ENCODE measurements at regions not wholly inside any gene's neighbourhood (a gene's known extent, or its start where the extent isn't known, plus 50 kb on each side); places are given as distances from the start of the nearest gene placed in this dataset.
"Not testable (repeated sequence)": the region's sequence is repeated elsewhere in the genome, so short reads cannot be mapped to it uniquely, and the experiment has no call there.

DNA sequence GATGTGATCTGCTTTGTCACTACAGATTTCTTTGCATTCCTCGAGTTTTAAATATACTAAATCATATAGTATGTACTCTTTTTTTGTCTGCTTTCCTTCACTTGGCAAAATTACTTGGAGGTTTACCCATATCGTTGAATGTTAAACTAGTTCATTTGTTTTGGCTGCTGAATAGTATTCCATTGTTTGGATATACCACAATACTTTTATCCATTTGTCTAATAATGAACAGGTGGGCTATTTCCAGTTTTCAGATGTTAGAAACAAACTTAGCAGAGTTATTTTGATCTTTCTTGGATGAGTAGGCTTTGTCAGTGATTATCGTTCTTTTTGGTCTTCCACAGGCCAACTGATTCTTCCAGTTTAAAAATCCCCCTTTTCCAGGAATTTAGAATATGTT lies 154.0 kb upstream of the TGFBR2 start:
- no peak for DNase-seq

DNA sequence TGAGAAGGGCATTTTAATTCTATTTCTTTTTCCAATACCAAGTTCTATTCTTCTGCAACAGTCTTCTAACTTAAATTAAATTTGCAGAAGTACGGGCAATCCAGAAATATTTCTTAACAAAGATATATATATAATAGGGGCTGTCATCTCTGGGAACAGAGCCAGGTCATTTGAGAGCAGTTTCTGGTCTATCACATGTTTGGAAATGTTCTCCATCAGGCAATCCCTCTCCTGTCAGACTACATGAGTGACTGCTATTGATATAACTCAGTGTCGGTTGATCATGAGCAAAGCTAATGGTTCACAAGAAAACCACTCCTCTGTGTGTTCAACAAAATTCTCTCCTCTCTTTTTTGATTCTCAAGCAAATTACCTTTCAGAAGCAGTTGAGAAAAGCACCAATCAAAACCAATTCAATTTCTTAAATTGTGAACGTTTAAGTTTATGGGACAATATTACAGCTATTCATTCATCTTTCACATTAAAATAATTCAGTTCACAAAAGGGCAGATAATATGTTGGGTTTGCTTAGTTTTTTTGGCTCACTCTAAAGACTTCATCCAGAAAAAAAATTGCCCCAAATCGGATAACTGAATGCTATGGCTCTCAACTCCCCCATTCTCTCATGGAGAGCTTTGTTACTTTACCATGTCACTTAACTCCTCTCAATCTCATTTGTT lies 152.9 kb upstream of the TGFBR2 start:
- DNase-seq: no peak

DNA sequence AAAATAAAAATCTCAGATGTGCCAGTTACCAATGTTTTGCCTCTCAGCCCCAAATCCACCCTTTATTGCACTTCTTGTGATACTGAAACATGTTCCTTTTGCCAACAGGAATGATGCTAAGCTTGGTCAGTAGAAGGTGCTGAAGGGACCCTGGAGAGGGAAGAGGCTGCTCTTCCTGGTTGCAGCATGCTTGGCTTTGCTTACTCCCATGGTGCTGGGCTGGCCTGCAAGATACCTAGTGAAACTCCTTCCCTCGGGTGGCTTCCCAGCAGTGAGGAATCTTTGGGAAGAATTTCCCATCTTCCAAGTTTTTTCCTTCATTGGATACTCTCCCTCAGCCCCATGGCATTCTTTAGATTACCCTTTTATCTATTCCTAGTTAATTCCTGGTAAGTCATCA lies 151.8 kb upstream of the TGFBR2 start:
- DNase-seq: no peak

DNA sequence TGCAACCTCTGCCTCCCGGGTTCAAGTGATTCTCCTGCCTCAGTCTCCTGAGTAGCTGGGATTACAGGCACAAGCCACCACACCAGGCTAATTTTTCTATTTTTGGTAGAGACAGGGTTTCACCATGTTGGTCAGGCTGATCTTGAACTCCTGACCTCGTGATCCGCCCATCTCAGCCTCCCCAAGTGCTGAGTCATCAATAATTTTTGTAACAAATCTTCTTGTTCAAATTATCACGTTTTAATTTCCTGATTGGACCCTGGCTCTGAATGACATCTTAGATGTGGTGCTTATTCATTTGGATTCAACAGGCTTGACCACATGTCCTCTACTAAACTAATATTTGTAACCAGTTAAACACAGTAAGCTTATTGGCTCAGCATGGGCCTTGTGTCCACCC lies 151.3 kb upstream of the TGFBR2 start:
- not testable (repeated sequence) for DNase-seq

DNA sequence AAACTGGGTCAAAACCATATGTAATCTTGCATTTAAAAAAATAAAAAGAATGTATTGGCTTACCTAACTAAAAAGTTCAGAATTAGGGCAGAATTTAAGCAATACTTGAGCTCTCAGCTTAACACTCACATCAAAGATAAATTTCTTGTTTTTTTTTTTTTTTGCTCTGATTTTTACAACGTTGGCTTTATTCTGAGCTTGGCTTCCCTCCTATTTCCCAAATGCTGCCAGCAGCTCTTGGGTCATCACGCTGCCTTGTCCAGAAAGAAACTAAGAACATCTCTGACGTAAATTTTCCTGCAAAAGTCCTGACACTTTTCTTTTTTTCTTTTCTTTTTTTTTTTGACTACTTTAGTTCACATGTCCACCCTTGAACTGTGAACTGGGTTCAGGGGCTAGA lies 150.6 kb upstream of the TGFBR2 start:
- no peak for DNase-seq

DNA sequence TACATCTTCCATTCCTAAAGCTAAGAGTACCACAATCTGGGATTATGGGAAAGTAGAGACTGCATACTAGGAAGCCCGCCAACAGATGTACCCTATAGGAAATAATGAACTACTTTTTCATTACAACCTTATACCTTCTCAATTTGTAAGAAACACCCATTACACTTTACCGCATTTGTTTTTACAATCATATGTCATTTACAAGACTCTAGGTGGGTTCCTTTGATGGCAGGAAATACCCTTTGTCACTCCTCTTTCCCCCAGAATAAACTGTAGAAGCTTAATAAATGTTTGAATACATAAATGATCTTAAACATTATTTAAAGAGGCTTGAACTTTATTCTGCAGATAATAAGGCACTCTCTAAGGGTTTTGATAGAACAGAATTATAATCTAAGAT lies 150.1 kb upstream of the TGFBR2 start:
- no peak for DNase-seq

DNA sequence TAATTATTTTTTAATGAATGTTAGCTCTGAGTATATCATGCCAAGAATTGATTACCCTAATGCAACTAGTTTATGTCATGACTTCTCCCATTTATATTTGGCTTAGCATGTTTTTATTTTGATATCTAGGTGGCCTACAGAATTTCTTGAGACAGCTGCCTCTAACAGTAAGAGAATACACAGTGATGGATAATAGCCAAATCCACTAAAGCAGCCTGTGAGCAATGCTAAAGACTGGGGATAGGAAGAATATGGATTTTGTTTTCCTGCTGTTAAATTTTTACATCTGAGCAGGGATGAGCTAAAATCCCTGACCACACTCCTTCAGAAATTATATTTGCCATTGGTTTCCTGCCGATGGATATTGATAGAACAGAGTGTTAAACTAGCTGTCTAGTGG lies 149.3 kb upstream of the TGFBR2 start:
- DNase-seq: no peak

DNA sequence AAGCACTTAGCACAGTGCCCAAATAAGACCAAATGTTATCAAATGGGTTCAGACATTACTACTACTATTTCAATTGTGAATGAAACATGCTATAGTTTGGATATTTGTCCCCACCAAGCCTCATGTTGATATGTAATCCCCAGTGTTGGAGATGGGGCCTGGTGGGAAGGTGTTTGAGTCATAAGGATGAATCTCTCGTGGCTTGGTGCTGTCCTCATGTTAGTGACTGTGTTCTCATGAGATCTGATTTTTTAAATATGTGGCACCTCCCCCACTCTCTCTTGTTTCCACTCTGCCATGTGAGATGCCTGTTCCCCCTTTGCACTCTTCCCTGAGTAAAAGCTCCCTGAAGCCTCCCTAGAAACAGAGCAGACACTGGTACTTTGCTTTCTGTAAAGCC lies 148.7 kb upstream of the TGFBR2 start:
- DNase-seq: no peak

DNA sequence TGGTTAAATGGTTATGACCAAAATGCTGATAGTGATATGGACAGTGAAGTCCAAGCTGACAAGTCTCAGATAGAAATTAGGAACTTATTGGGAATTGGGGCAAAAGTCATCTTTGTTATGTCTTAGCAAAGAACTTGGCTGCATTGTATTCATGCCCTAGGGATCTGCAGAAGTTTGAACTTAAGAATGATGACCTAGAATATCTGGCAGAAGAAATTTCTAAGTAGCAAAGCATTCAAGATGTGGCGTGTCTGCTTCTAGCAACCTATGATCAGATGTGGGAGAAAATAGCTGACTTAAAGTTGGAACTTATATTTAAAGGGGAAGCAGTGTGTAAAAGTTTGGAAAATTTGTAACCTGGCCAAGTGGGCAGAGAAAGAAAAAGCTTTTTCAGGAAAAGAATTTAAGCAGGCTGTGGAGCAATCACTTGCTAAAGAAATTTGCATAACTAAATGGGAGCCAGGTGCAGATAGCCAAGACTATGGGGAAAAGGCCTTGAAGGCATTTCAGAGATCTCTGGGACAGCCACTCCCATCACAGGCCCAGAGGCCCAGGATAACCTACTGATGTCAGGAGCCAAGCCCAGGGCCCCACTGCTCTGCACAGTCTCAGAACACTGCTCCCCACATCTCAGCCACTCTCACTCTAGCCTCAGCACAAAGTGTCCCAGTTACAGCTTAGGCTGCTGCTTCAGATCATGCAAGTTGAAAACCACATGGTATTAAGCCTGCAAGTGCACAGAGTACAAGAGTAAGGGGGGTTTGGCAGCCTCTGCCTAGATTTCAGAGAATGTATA lies 147.8 kb upstream of the TGFBR2 start:
- DNase-seq: no peak

DNA sequence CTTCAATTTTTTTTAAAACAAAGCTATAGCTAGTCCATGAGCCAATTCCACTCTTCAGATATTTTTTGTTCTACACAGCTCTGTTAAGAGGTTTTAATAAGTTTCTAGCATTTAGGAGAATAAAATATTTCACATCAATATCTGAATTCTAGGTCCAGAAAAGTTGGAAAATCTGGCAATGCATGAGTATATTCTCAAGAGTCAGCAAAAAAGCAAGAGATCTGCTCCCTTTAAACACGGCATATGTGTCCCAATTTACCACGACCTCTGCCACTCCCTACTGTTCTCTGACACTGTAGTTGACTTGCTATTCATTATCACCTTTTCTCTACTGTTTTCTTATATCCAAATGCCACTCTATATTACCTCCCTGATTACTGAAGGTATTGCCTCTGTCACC lies 145.1 kb upstream of the TGFBR2 start:
- DNase-seq: no peak

DNA sequence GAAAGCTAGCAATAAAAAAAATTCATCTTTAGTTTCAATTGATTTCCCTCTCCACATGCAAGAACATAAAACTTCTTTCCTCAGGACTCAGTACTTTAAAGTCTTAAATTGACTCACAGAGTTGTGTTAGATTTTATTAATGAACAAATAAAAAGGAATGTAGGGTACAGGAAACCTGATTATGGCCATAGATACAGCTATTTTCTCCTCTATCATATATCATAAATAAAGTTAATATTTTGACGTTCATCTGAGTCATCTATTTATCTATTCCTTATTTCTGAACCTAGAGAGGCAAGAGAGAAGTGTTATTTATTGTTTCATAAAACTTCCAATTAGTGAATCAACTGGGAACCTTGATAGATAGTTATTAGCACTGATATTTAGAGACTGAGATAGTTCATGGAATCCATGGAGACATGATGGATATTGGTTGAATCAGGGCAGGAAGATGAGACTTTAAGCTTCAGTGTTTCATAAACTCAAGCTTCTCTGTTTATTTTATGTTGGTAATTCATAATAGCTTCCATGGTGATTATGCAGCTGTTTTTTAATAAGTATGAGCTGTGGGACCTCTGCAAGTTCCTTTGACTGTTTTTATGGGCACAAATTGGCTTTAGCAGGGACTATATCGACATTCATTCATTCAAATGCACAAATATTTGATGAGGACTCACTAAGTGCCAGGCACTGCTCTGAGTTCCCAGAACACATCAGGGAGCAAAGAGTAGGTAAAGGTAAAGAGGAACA lies 143.5 kb upstream of the TGFBR2 start:
- no peak for DNase-seq

DNA sequence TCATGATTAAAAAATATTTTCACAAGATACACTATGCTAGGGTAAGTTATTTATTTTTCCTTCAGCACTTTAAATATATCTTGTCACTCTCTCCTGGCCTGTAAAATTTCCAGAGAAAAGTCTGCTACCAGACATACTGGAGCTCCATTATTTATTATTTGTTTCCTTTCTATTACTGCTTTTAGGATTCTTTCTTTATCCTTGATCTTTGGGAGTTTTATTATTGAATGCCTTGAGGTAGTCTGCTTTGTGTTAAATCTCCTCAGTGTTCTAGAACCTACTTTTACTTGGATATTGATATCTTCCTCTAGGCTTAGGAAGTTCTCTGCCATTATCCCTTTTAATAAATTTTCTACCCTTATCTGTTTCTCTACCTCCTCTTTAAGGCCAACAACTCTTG lies 142.0 kb upstream of the TGFBR2 start:
- no peak for DNase-seq

DNA sequence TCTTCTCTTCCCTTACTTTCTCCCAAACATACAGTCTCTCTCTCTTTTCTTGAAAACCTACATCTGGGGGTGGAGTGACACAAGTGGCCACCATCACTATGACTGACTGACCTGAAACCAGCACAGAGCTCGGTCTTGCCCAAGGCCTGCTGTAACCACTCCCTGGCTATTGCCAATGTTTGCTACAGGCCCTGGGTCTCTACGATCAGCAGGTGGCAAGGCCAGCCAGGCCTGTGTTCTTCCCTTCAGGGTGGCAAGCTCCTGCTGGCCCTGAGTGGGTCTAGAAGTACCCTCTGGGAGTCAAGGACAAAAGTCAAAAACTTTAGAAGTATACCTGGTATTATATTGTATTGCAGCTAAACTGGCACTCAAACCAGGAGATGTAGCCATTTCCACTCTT lies 140.9 kb upstream of the TGFBR2 start:
- no peak for DNase-seq

DNA sequence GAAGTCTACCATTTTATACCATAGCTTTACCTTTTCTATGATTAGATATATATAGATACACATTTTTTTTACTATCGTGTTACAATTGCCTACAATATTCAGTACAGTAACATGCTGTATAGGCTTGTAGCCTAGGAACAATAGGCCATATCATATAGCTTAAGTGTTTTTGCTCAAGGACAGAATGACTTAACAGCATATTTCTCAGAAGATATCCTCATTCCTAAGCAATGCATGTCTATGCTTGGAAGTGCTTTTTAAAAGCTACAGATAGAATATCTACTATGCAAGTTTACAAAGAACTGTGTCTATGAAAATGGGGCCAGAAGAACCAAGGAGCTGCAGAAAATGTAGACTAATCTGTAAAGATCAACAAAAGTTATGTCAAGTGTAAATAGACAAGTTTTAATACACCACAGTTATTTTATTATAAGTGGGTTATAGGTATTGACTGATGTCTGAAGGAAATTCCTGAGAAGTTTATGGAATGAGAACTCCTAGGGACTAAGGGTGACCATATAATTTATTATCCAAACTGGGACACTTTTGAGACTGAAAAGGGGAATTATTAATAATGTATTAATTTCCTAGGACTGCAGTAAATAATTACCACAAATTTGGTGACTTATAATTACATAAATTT lies 138.7 kb upstream of the TGFBR2 start:
- no peak for DNase-seq

DNA sequence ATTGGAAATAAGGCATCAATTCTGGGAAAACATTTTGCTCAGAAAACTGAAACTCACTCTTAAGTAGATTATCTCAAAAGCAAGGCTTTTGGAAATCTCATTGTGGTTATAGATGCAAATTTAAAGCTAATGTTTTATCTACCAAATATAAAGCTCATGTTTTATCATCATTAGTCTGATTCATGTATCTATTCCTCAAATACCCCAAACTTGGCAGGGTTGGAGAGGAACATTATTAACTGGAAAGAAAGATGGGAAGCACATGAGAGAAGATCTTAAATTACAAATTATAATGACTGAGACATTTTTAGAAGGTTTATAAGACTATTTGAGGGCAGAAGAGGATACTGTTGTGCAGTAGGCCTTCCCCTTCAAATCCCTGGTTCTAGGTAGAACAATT lies 137.3 kb upstream of the TGFBR2 start:
- DNase-seq: no peak

DNA sequence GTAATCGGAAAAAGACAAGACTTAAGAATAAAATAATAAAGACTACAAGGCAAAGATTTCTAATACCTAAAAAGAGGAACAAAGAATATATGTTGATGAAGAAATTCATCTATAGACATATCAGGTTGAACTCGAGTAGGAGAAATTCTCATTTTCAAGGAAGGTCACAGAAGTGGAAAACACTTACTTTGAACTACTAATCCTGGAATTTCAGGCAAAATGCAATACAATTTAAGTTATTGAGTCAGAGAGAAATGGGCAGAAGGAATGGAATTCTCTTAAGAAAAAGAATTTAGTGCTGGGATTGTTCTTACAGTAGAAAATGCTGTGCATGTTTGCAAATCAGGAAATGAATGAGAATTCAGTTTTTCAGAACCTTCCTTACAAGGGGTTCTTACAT lies 135.9 kb upstream of the TGFBR2 start:
- DNase-seq: no peak

DNA sequence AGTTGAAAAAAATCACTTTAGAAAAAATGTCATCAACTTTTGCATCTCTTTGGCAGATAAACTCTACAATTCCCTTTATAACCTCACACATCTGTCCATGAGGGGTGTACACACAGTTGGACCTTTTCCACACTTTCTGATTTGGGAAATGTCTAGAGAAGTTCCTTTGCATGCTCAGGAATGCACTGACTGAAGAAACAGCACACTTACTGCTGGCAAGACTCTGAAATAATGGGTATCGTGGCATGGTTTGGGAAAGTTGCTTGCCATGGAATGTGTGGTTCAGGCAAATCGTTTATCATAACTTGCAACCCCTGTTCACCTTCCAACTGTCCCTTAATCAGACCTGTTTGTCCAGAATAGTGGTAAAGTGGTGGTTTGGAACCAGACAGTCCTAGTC lies 135.3 kb upstream of the TGFBR2 start:
- DNase-seq: no peak

DNA sequence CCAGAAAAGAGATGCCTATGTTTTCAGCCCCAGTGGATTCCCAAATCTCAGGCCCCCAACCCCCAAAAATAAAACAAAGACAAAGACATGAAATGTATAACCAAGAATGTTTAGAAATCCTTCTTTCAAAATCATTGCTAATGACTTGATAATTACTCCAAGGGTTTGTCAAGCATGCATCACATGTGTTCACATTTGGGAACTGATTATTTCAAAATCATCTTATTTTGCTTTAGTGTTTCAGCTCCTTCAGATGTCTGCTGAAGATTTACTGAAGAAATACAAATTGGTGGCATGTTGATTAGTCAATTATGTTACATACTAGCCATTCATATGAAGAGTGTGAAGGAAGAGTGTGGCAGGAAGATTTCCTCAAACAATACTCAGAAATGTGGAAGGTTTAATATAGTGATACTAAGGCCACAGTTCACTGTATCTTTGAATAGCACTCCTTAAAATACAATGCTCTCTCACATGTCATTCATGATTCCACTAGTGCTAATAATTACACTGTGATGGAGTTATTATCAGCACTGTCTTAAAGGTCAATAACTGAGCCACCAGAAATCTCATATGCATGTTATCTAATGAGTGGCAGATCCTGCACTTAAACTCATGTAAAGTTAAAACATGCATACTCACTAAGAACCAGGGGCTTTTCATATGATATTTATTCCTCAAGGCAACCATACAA lies 134.5 kb upstream of the TGFBR2 start:
- no peak for DNase-seq

DNA sequence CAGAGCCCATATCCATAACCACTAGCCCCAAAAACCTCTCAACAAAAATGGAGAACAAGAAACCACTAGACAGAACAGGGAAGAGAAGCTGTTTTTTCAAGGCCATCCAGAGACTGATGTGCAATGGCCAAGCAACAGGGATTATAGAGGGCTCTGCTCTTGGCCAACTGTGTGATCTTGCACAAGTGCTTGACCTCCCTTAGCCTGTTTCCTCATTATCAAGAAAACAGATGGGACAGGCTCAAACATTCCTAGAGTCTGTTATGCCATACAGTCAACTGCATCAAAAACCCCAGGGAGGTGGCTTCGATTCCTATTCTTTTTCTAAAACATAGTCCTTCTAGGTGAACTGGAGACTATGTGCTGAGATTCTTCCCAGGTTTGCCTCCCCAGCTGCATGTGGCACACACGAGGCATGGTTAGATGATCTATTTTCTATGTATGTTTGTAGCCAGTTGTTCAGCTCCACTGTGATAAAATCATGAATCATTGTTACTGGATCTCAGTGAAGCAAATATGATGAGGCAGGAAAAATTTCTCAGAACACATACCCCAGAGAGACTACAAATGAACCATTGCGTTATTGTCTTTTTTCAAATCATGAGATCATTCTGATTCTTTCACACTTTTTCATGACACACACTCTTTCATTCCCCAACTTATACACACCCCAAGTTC lies 132.9 kb upstream of the TGFBR2 start:
- no peak for DNase-seq

DNA sequence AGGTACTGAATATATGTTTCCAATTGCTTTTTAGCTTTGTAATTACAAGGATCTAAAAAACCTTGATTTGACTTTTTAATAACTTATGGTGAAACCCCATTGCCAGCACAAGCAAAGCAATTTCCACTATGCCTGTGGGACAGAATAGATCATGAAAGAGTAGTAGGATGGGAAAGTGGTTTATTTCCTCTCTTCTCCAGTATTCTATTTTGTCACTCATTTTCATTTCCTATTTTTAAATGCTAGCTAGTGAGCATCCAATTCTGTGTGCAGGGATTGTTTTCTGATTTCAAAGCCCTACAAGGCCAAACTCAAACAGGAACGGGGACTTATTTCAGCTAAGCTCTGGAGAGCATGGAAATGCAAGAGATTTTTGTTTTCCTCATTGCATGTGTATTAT lies 132.0 kb upstream of the TGFBR2 start:
- no peak for DNase-seq

DNA sequence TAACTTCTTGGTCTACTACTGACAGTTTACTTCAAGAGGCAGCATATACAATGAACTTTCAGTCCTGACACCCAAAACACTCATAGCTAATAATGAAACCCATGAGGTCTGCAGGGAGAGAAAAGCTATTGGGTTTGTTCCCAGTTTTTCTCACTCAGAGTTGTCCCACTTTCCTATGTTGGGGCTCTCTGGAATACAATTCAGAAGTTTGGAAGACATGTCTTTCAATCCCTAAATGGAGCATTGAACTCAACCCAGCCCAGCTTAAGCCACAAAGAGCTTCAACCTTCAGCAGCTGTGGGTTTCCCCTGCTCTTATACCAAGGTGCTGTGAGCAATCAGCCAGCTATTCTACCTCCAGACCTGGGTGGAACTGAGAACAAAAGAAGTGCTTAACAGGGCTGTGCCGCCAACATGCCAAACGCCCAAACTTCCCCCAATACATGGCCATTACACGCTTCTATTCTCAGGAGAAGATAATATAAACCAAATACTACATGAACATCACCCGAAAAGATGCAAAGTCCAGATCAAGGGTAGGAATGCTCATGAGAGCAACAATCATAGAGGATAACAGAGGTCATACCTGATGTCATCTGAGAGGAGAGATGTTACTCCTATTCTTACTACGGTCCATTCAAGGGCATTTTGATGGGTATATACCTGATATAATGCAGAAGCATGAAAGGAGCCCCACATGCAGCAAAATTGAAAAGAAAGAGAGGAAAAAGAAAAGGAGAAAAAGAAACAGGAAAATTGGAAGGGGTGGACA lies 131.2 kb upstream of the TGFBR2 start:
- DNase-seq: no peak

DNA sequence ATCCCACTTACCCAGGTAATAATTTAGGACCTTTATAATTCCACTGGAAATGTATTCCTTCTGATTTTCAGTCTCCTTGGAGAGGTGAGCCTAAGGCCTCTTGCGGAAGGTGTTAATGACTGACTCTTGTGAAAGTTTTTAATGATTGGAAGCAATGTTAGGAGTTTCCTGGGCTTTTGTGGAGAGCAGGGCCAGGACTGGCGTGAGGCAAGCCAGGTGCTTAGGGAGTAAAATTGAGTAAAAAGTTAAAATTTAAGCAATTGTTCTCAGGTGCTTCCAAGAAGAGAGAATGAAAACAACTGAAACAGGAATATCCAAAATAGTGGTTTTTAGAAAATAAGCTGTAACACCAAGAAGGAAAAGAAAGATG lies 130.6 kb upstream of the TGFBR2 start:
- DNase-seq: no peak

All from NCI-H2171 treated with DMSO at 0.1 percent for 48 hours (cell line).